ENCODE measurements at regions not wholly inside any gene's neighbourhood (a gene's known extent, or its start where the extent isn't known, plus 50 kb on each side); places are given as distances from the start of the nearest gene placed in this dataset.

DNA sequence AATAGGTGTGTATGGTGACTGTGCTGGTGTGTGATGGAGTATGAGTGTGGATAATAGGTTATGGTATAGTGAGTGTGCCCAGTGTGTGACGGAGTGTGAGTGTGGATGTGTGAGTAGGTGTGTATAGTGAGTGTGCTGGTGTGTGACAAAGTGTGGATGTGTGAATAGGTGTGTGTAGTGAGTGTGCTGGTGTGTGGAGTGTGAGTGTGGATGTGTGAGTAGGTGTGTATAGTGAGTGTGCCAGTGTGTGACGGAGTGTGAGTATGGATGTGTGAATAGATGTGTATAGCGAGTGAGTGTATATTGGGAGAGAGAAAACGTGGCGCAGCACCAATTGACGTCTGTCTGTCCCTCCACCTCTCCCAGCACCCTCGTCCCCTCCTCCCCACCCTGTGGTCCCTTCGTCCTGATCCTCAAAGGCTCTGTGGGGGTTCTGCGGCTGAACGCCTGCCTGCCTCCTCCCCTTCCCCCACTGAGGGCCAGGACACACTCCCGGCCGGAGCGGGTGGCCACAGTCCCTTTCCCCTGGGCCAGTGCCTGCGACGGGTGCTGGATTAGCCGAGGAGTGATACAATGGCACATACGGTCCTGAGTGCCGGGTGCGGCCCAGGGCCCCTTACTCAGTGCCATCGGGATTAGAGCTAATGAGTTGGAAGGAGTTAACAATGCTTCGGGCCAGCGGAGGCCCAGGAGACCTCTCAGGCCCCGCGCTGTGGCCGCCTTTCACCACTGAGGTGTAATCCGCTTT, 160.0 kb downstream of the MRM1 start:
- intact Hi-C loops (cut with micrococcal nuclease), result no loop called here
- Histone ChIP-seq H3K9me2 (ENCODE audit: insufficient read depth) (no peaks in the 10 kb centered on the region), H3K79me2 (ENCODE audit: insufficient read depth, low read length) (no peaks in the 10 kb centered on the region), H4K20me1 (ENCODE audit: insufficient read depth) (no peaks in the 10 kb centered on the region), H3K4me2 (ENCODE audit: low read length) (no peak overlapping the region), H3K4me1 (ENCODE audit: control insufficient read depth in 1 of 2, insufficient read depth in 2 of 2, low read length in 2 of 2) (no peaks in the 10 kb centered on the region), H3K9ac (ENCODE audit: low read length) (no peak overlapping the region), H3K36me3 (ENCODE audit: control insufficient read depth in 1 of 2, insufficient read depth in 2 of 2, low read length in 2 of 2) (no peaks in the 10 kb centered on the region), H3K4me3 (replicated peaks in 1 of 2; ENCODE audit: low read depth in 1 of 2, low read length in 2 of 2) (no peak overlapping the region), H3K9me3 (ENCODE audit: control insufficient read depth in 1 of 2, insufficient read depth in 1 of 2, low read depth in 1 of 2, low read length in 2 of 2) (no peaks in the 10 kb centered on the region), H2AFZ (ENCODE audit: low read depth, low read length, poor library complexity, severe bottlenecking) (no peak overlapping the region), H3K27ac (ENCODE audit: low read depth, low read length) (no peak overlapping the region), H3K27me3 (ENCODE audit: insufficient read depth, low read length) (no peaks in the 10 kb centered on the region)
- BruUV-seq (replicated peaks), result no TSS peak
- CTCF ChIA-PET, result no interaction called here
- no peak for DNase-seq (ENCODE audit: low read depth, low spot score)
- RAD21 ChIA-PET (ENCODE audit: low non-redundant PET in 1 of 2, low total read pairs in 2 of 2, uncharacterized antibody in 2 of 2, unreplicated experiment in 2 of 2), result no interaction called here
- TF ChIP-seq CEBPB (IDR thresholded peaks at IDR 0.05; ENCODE audit: low read depth) (no peak), EZH2phosphoT487 (IDR thresholded peaks at IDR 0.05; ENCODE audit: borderline replicate concordance) (no peak), CBX3 (IDR thresholded peaks at IDR 0.05; ENCODE audit: low read depth) (no peak), JUND (IDR thresholded peaks at IDR 0.05) (no peak), ZNF274 (IDR thresholded peaks at IDR 0.05; ENCODE audit: low read depth, low read length) (no peak), REST (IDR thresholded peaks at IDR 0.05; ENCODE audit: low read depth) (no peak), FOSL1 (IDR thresholded peaks at IDR 0.05; ENCODE audit: low read depth) (no peak), POLR2A (IDR thresholded peaks at IDR 0.05; ENCODE audit: borderline replicate concordance, extremely low read depth, insufficient read depth, insufficient read length) (no peak), YY1 (IDR thresholded peaks at IDR 0.05; ENCODE audit: extremely low read depth, insufficient replicate concordance, low read depth, low read length) (no peak), ZBTB33 (IDR thresholded peaks at IDR 0.05; ENCODE audit: extremely low read depth, insufficient replicate concordance, low read length) (no peak), ELF1 (IDR thresholded peaks at IDR 0.05; ENCODE audit: borderline replicate concordance, low read depth) (no peak), SP1 (IDR thresholded peaks at IDR 0.05; ENCODE audit: low read depth) (no peak), CTCF (IDR thresholded peaks at IDR 0.05 in 2 of 3, conservative IDR thresholded peaks at IDR 0.05 in 1 of 3; ENCODE audit: borderline replicate concordance in 1 of 3, insufficient read depth in 1 of 3, low read depth in 2 of 3, low read length in 2 of 3) (no peak), ZFX (IDR thresholded peaks at IDR 0.05) (no peak), POLR2AphosphoS5 (IDR thresholded peaks at IDR 0.05; ENCODE audit: low read depth, low read length) (no peak), EGR1 (IDR thresholded peaks at IDR 0.05; ENCODE audit: low read depth) (no peak), EZH2 (IDR thresholded peaks at IDR 0.05) (no peak), SRF (IDR thresholded peaks at IDR 0.05; ENCODE audit: low read depth) (no peak)
- TF ChIP-seq, protein P1, sequence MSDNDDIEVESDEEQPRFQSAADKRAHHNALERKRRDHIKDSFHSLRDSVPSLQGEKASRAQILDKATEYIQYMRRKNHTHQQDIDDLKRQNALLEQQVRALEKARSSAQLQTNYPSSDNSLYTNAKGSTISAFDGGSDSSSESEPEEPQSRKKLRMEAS (IDR thresholded peaks at IDR 0.05), result no peak
- TF ChIP-seq, protein P2, sequence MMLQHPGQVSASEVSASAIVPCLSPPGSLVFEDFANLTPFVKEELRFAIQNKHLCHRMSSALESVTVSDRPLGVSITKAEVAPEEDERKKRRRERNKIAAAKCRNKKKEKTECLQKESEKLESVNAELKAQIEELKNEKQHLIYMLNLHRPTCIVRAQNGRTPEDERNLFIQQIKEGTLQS (IDR thresholded peaks at IDR 0.05), result no peak
- POLR2A ChIA-PET, result no interaction called here
- no peak for ATAC-seq
